Suppressor macrophage treated with lipopolysaccharide for 1 hour (primary cell): ENCODE measurements at regions not wholly inside any gene's neighbourhood (a gene's known extent, or its start where the extent isn't known, plus 50 kb on each side); places are given as distances from the start of the nearest gene placed in this dataset.
A peak's percentile ranks its signal among the peaks of the same experiment; 100 is the strongest.
"Not testable (repeated sequence)": the region's sequence is repeated elsewhere in the genome, so short reads cannot be mapped to it uniquely, and the experiment has no call there.

Experiments
- DNase-seq, 3 donors: peaks; one replicate each; pipeline ENCODE4 v3.0.0-alpha.2; 2020 to 2022

DNA sequence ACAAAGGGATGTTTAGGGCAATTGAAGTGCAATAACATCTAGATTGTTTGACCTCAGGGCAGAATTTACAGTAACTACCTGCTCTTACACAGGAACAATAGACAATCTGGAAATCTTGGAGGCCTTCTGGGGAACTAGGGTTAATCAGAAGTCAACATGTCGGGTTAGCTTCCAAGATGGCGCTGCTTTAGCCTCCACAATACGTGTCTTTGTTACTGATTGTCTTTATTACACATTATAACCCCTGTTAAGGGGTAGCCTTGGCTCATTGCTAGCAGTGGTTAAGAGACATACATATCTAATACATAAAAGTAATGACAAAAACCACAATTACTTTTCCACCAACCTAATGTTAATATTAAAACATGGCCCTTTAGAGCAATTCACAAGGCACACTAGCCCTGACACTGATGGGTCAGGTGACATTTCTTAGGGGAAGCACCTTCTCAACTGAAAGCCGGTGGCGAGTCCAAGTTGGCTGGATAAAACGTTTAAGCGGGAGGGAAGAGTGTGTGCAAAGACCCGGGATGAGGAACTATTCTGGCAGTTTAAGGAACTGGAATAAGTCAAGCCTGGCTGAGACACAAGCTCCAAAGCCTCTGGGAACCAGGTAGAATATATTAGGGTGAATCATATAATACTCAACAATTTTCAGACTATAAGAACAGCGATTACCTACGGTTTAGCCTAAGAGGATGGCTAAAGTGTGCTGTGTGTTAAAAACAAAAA lies 236.9 kb downstream of the BCAS1 start:
- peak; percentile 69 to 75 (median 73) for DNase-seq

- no peak for DNase-seq
Observed at GRCh38 chr20:53832499-53832898, 237.9 kb downstream of the BCAS1 start.

- no peak for DNase-seq
Observed at GRCh38 chr20:53831812-53832211, 238.2 kb upstream of the ZNF217 start.

- no peak for DNase-seq
Observed at GRCh38 chr20:53831228-53831627, 237.6 kb upstream of the ZNF217 start.

GRCh38 chr20:53829724-53830521 lies 236.3 kb upstream of the ZNF217 start:
- DNase-seq, result peak; percentile 62 to 81 (median 71)

DNA sequence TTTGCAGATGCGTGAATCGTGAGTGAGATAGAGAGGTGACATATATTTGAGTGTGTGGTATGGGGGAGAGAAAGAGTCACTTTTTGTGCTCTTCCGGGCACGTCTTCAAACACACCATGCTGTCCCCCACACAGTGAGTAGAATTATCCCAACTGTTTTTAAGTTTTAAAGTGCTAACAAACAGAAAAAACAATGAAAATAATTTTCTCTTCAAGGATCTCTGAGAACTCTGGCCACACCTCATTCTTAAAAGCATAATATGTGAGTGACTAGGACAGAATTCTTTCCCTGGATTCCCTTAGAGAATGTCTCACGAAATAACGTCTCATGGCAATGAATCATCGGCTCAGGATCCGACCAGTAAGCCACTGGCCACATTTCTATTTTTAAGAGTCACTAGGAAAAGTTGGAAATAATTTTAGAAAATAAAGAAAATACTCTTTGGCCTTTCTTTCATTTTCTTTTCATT lies 235.7 kb upstream of the ZNF217 start:
- DNase-seq, result peak; percentile 89 to 97 (median 97)

GRCh38 chr20:53828682-53829254 lies 235.1 kb upstream of the ZNF217 start:
- peak; percentile 56 to 69 (median 69) for DNase-seq

DNA sequence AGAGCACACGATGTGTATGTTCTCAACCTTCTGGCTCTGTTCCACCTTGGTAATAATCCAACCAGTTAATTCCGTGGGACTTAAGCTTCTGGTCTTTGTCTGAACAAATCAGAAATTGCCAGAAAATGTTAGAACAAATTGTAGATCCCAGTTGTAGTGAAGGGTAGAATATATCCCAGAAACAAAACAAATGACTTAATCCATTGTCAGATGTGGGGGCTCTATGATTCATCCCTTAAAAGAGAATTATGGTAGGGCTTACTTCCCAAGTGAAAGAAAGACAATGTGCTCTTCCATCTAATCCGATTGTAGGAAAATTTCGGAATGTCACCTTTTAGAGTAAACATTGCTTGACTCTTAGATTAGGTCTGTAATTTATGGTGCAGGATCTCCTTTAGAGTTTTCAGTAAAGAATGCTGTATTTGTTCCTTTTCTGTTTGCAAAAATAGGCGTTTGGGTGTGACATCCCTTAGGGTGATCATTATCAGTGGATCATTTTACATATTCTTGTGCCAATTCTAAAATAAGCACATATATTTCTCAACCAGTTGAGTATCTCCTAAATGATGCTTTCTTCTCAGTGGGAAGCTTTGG lies 234.5 kb upstream of the ZNF217 start:
- peak; percentile 36 to 69 (median 42) for DNase-seq

DNA sequence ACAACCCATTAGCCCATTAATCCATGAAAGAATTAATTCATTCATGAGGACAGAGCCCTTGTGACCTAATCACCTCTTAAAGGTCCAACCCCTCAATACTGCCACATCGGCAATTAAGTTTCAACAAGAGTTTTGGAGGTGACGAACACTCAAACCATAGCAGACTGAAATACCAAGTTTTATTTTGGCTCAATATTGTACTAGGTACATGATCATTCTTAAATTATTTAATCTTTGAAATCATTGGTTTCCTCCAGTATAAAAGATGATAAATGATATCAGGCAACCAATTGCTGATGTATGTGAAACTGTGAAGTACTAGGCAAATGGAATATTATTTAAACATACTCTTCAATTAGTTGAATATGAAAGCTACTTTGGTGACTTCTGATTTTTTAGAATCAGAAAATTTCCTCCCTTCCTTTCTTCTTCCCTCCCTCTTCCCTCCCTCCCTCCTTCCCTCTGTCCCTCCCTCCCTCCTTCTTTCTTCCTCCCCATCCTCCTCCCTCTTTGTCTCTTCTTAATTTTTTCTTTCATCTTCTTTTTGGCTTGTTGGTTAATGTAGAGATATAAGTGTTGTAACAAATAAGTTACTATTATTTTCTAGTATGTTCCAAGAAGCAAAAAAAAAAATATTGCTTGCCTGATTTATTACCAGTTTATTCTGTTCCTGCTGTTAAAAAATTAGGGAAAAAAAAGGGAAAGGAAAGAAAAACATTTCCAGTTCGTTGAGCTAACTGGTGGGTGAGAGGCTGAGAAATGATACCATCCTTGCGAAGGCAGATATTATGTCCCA lies 233.9 kb upstream of the ZNF217 start:
- DNase-seq, result no peak

GRCh38 chr20:53826597-53827291 lies 233.1 kb upstream of the ZNF217 start:
- DNase-seq, result peak; percentile 61 to 74 (median 65)

DNA sequence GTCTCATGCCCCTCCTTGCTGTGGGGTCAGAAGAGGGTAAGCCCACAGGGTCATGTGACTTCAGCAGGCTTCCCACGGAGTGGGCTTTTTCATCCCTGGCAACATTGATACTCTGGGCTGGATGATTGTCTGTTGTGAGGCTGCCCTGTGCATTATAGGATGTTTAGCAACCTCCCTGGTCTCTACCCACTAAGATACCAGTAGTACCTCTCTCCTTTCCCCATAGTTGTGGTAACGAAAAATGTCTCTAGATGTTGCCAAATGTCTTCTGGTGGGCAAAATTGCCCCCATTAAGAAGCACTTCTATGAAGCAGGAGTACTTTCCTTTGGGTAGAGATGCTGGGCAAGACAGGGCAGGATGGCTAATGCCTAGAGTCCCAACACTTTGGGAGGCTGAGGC lies 232.5 kb upstream of the ZNF217 start:
- DNase-seq, result no peak

DNA sequence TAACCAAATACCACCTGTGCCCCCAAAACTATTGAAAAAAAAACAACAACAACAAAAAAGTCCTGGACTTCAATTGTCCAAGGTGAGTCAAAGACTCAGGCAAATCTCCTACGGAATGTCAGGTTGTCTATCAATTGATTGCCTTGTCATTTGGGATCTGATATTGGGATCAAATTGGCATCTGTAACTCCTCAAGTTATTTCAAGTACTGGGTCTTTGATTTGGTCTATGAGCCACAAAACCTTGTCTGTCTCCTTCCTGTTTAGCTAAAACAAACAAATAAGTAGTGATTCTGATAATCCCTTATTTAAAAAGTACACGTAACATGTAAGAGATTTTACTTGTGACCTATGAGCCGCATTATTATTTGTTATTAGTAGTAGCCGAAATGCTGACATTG lies 231.6 kb upstream of the ZNF217 start:
- no peak for DNase-seq

- DNase-seq, result no peak
Observed at GRCh38 chr20:53824779-53825178, 231.1 kb upstream of the ZNF217 start.

- no peak for DNase-seq
Observed at GRCh38 chr20:53823121-53823764, 229.6 kb upstream of the ZNF217 start.

DNA sequence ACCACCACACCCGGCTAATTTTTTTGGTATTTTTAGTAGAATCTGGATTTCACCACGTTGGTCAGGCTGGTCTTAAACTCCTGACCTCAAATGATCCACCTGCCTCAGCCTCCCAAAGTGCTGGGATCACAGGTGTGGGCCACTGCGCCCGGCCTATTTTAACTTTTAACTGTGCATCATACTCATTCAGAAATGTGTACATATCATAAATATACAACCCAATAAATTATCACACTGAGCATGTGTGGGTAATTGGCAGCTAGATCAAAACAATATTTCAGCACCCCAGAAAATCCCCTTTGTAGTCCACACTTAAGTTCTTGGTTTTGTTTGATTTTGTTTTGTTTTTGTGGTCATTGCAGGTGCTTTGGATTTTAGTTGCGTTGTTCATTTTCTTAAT lies 228.9 kb upstream of the ZNF217 start:
- no peak for DNase-seq

DNA sequence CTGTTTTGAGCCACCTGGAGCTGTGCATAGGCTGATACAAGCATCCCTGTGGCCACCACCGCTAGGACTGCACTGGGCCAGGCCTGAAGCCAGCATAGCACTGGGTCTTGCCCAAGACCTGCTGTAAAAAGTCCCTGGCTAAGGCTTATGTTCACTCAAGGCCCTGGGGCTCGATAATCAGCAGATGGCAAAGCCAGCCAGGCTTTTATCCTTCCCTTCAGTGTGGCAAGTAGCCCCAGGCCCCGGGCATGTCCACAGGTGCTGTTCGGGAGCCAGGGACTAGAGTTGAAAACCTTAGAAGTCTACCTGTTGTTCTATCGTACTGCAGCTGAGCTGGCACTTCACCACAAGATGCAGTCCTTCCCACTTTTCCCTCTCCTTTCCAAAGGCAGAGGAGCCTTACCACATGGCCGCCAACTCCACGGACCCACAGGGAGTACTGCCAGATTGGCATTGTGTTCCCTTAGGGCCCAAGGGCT lies 226.4 kb upstream of the ZNF217 start:
- no peak for DNase-seq

- DNase-seq, result no peak
Observed at GRCh38 chr20:53818457-53819177, 225.0 kb upstream of the ZNF217 start.

- not testable (repeated sequence) for DNase-seq
Observed at GRCh38 chr20:53817513-53817912, 223.9 kb upstream of the ZNF217 start.

GRCh38 chr20:53816872-53817398 lies 223.3 kb upstream of the ZNF217 start:
- DNase-seq, result no peak

GRCh38 chr20:53815509-53815908 lies 221.9 kb upstream of the ZNF217 start:
- no peak for DNase-seq
